Activated T-helper 9 cell treated with anti-CD3 and anti-CD28 coated beads, Interleukin-2, amount 50 U/mL, for 16 hours (primary cell): ENCODE measurements at regions not wholly inside any gene's neighbourhood (a gene's known extent, or its start where the extent isn't known, plus 50 kb on each side); places are given as distances from the start of the nearest gene placed in this dataset.

ENCODE experiments used
- DNase-seq: peaks from one replicate; pipeline ENCODE4 v3.0.0-alpha.2; 2020; ENCODE audit warnings: low read depth

- no peak for DNase-seq
Observed at GRCh38 chr2:71277536-71278103, 50.7 kb upstream of the PAIP2B start.

DNA sequence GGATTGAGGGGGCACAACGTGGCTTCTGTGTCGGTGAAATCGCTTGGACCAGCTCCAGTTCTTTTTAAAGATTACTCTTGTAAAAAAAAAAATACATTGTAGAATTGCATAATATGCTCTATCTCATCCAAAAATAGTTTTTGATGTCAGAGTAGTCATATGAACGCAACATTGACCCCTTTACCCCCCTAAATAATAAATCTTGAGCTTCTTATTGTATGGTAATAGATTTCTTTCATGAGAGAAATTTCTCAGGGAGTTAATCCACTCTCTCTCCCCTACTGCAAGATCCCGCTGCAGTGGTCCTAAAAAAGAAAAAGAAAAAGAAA is 50.2 kb upstream of the PAIP2B start:
- no peak for DNase-seq

DNA sequence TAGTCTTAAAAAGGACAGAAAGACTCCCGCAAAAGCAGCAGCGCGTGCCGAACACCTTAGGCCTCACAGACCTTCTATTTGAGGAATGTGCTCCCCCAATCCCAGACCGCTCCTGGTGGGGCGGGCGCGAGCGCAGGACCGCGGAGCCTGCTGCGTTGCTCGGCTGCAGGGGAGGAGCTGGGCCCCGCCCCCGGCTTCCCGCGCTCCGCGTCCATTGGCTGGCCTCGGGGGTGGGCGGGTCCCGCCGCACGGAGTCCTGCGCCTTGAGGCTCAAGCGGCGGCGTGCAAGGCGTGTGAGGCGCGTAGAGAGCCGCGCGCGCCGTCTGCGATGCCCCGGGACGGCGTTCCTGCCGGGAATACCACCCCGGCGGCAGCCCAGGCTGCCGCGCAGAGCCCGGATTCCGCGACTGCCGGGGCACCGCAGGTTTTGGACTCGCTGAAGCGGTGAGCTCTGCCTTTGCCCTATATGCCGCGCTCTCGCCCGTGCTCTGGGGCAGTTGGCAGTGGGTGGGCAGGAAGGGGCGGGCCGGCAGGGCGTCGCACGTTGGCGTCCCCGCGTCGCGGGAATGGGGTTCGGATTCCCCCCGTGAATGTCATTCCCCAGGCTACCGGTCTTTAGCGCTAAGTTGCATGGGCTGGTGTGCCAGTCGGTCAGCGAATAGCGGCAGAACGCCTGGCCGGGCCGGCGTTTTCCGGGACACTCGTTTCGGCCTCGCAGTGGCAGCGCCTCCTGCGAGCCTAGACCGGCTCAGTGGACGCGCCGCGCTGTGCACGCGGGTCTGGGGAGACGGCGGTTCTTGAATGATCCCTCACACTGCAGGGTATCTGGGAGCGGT is 49.6 kb upstream of the PAIP2B start:
- peak; percentile 80 for DNase-seq
